ENCODE measurements at regions not wholly inside any gene's neighbourhood (a gene's known extent, or its start where the extent isn't known, plus 50 kb on each side); places are given as distances from the start of the nearest gene placed in this dataset.

DNA sequence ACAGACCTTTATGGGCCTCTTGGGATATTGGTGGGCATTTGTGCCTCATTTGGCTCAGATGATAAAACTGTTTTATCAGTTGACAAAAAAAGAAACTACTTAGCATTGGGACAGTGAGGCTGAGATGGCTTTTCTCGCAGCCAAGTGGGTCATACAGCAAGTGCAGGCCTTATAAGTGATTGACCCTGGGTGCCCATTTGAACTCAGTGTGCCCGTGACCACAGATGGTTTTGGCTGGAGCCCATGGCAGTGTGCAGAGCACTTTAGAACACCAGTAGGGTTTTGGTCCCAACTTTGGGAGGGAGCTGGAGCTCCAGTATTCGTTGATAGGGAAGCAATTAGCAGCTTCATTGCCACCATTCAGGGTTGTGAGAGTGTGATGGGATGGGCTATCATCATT lies 404.5 kb upstream of the LARGE1 start:
- Histone ChIP-seq H3K27ac (ENCODE audit: low read depth, low read length) (no peak overlapping the region), H3K4me3 (ENCODE audit: low read length) (no peak overlapping the region), H3K9ac (ENCODE audit: extremely low read depth, low read length, poor library complexity, severe bottlenecking) (no peak overlapping the region), H3K27me3 (ENCODE audit: control insufficient read depth, insufficient read depth, low read length, poor library complexity, severe bottlenecking) (no peaks in the 10 kb centered on the region), H3K4me1 (ENCODE audit: control insufficient read depth, insufficient read depth, low read length) (no peaks in the 10 kb centered on the region), H3K9me3 (ENCODE audit: control insufficient read depth, low read length) (no peaks in the 10 kb centered on the region), H3K36me3 (ENCODE audit: control insufficient read depth, insufficient read depth, low read length) (no peaks in the 10 kb centered on the region)
- Mint-ChIP-seq H3K27ac (no peak overlapping the region), H3K27me3 (ENCODE audit: insufficient read depth) (no peaks in the 10 kb centered on the region), H3K9me3 (no peaks in the 10 kb centered on the region), H3K4me3 (no peak overlapping the region), H3K4me1 (no peaks in the 10 kb centered on the region), H3K36me3 (ENCODE audit: low read depth) (no peaks in the 10 kb centered on the region)
- DNase-seq, result no peak
- TF ChIP-seq, protein P1, sequence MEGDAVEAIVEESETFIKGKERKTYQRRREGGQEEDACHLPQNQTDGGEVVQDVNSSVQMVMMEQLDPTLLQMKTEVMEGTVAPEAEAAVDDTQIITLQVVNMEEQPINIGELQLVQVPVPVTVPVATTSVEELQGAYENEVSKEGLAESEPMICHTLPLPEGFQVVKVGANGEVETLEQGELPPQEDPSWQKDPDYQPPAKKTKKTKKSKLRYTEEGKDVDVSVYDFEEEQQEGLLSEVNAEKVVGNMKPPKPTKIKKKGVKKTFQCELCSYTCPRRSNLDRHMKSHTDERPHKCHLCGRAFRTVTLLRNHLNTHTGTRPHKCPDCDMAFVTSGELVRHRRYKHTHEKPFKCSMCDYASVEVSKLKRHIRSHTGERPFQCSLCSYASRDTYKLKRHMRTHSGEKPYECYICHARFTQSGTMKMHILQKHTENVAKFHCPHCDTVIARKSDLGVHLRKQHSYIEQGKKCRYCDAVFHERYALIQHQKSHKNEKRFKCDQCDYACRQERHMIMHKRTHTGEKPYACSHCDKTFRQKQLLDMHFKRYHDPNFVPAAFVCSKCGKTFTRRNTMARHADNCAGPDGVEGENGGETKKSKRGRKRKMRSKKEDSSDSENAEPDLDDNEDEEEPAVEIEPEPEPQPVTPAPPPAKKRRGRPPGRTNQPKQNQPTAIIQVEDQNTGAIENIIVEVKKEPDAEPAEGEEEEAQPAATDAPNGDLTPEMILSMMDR (conservative IDR thresholded peaks at IDR 0.05), result no peak
- WGBS, 2 experiments (ENCODE audit: insufficient coverage in 1 of 2, insufficient read length in 1 of 2), result 81 to 91% methylated on average over 2 to 3 of the region's 3 CpGs

- no peaks in the 10 kb centered on the region for H3K9me3 Mint-ChIP-seq
Observed at GRCh38 chr22:34326901-34327300, 406.6 kb upstream of the LARGE1 start.

DNA sequence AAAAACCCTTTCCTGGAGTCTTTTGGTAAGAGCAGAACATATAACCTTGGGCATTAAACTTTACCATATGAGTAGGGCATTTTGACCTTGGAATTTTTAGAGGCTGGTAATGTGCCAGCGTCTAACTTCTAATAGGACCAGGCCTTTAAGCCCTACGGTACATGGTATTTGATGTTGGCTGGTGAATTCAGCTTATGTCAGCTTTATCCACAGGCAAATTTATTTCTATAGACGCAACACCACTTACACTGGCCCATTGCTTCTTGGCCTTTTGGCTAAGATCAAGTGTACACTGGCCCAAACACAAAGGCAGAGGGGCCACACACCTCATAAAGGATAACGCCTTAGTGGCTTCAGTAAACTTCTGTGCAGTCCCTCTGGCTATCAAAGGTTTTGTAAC lies 410.2 kb upstream of the LARGE1 start:
- Histone ChIP-seq H3K36me3 (ENCODE audit: control insufficient read depth, insufficient read depth, low read length) (no peaks in the 10 kb centered on the region), H3K27me3 (ENCODE audit: control insufficient read depth, insufficient read depth, low read length, poor library complexity, severe bottlenecking) (no peaks in the 10 kb centered on the region), H3K4me1 (ENCODE audit: control insufficient read depth, insufficient read depth, low read length) (no peaks in the 10 kb centered on the region), H3K27ac (ENCODE audit: low read depth, low read length) (no peak overlapping the region), H3K4me3 (ENCODE audit: low read length) (no peak overlapping the region), H3K9me3 (ENCODE audit: control insufficient read depth, low read length) (peaks cover 3% of the 10 kb centered on the region), H3K9ac (ENCODE audit: extremely low read depth, low read length, poor library complexity, severe bottlenecking) (no peak overlapping the region)
- DNase-seq, result no peak
- TF ChIP-seq, protein P1 (conservative IDR thresholded peaks at IDR 0.05), result no peak
- H3K4me1 Mint-ChIP-seq, result no peaks in the 10 kb centered on the region
- peaks cover 18% of the 10 kb centered on the region for H3K9me3 Mint-ChIP-seq
- no peaks in the 10 kb centered on the region for H3K36me3 Mint-ChIP-seq (ENCODE audit: low read depth)
- no peak overlapping the region for H3K4me3 Mint-ChIP-seq
- no peak overlapping the region for H3K27ac Mint-ChIP-seq
- 93 to 95% methylated on average over 3 to 4 of the region's 4 CpGs for WGBS, 2 experiments (ENCODE audit: insufficient coverage in 1 of 2, insufficient read length in 1 of 2)
- H3K27me3 Mint-ChIP-seq (ENCODE audit: insufficient read depth), result peaks cover 4% of the 10 kb centered on the region

More at GRCh38 chr22:34326901-34327300, 406.6 kb upstream of the LARGE1 start:
- no peak overlapping the region for H3K27ac ChIP-seq (ENCODE audit: low read depth, low read length)
- H3K4me1 Mint-ChIP-seq, result no peaks in the 10 kb centered on the region
- H3K4me1 ChIP-seq (ENCODE audit: control insufficient read depth, insufficient read depth, low read length), result no peaks in the 10 kb centered on the region
- H3K27me3 Mint-ChIP-seq (ENCODE audit: insufficient read depth), result no peaks in the 10 kb centered on the region
- no peaks in the 10 kb centered on the region for H3K27me3 ChIP-seq (ENCODE audit: control insufficient read depth, insufficient read depth, low read length, poor library complexity, severe bottlenecking)
- no peaks in the 10 kb centered on the region for H3K36me3 ChIP-seq (ENCODE audit: control insufficient read depth, insufficient read depth, low read length)
- H3K4me3 Mint-ChIP-seq, result no peak overlapping the region
- no peak overlapping the region for H3K27ac Mint-ChIP-seq
- H3K36me3 Mint-ChIP-seq (ENCODE audit: low read depth), result no peaks in the 10 kb centered on the region
- no peak for DNase-seq
- TF ChIP-seq, protein P1 (conservative IDR thresholded peaks at IDR 0.05), result no peak
- H3K9me3 ChIP-seq (ENCODE audit: control insufficient read depth, low read length), result no peaks in the 10 kb centered on the region
- H3K9ac ChIP-seq (ENCODE audit: extremely low read depth, low read length, poor library complexity, severe bottlenecking), result no peak overlapping the region
- H3K4me3 ChIP-seq (ENCODE audit: low read length), result no peak overlapping the region
